Ovary (tissue), 7 donors: ENCODE measurements at regions not wholly inside any gene's neighbourhood (a gene's known extent, or its start where the extent isn't known, plus 50 kb on each side); places are given as distances from the start of the nearest gene placed in this dataset.

Experiments used
- DNase-seq, 5 donors: peaks; one replicate each; pipeline ENCODE4 v3.0.0-alpha.2; 2019 to 2020
- H3K27ac ChIP-seq, 2 donors: fragments of 200-600 bp; one replicate each; pipeline versions ENCODE4 v1.5.1 to v1.8.0; 2019 to 2022
- H3K27me3 ChIP-seq: fragments of 200-600 bp; one replicate; pipeline ENCODE4 v1.8.0; 2022
- H3K36me3 ChIP-seq: fragments of 200-600 bp; sonication (generic); one replicate; pipeline ENCODE4 v1.5.1; 2019
- H3K4me1 ChIP-seq: one replicate; pipeline ENCODE4 v1.8.1; 2013; ENCODE audit warnings: mild to moderate bottlenecking, moderate library complexity; ENCODE audit not compliant: insufficient read depth
- H3K4me3 ChIP-seq: fragments of 200-600 bp; sonication (generic); one replicate; pipeline ENCODE4 v1.5.1; 2017
- H3K9me3 ChIP-seq, 2 donors: fragments of 200-600 bp in 1 of 2; sonication (generic) in 1 of 2; one replicate each; pipeline versions ENCODE4 v1.5.1 to v1.8.1; 2013 to 2019; ENCODE audit warnings: mild to moderate bottlenecking in 1 of 2, moderate library complexity in 1 of 2
- CTCF ChIP-seq, 3 donors: fragments of 450-650 bp in 2 of 3; fragments of 200-600 bp in 1 of 3; IDR thresholded peaks; one replicate each; pipeline versions ENCODE4 v1.5.1 to v1.8.0; 2016 to 2022; ENCODE audit warnings: antibody characterized with exemption in 3 of 3, mild to moderate bottlenecking in 1 of 3
- EP300 ChIP-seq: sonication (generic); formaldehyde crosslinking; IDR thresholded peaks from one replicate; pipeline ENCODE4 v1.6.1; 2017; ENCODE audit warnings: antibody characterized with exemption
- POLR2A ChIP-seq: fragments of 450-650 bp; IDR thresholded peaks from one replicate; pipeline ENCODE4 v1.6.1; 2017; ENCODE audit warnings: antibody characterized with exemption, mild to moderate bottlenecking, moderate library complexity
- WGBS, 3 donors: extraction: QIAGEN DNeasy Blood & Tissue Kit in 1 of 3; methylation state at CpG; one replicate each; pipeline versions ENCODE4 v1.1.5 to v1.1.7; 2013 to 2017; 5-methylcytosine and 5-hydroxymethylcytosine counted together
- intact Hi-C, 4 donors: fragments of 100-400 bp; cut with DNase I; formaldehyde crosslinking; loops; one replicate each; pipeline versions ENCODE4 v1.11.0 to v1.15.1; 2022 to 2023
- donor health status: DM: no; HTN: no; CAD: no; lungs with moderate emphysema.
- donor health status: DM: no; HTN: no; CAD: no.
- donor health status: Bipolar disorder and iron deficiency.
- donor health status: DM: no; HTN: no; CAD: no.
- donor health status: DM: yes; HTN: yes; CAD: no.

- DNase-seq, result no peak
- Histone ChIP-seq H3K27ac (no peak overlapping the region), H3K36me3 (no peaks in the 10 kb centered on the region), H3K9me3 (no peaks in the 10 kb centered on the region), H3K4me1 (no peaks in the 10 kb centered on the region), H3K27me3 (no peaks in the 10 kb centered on the region), H3K4me3 (no peak overlapping the region)
- no peak for TF ChIP-seq POLR2A
- no peak for TF ChIP-seq EP300
- no peak for TF ChIP-seq CTCF (IDR thresholded peaks at IDR 0.05)
- intact Hi-C loops, result no loop called here
- 88 to 95% (median 91%) methylated on average over 3 of the region's 3 CpGs for WGBS, 3 donors
These were observed 112.7 kb upstream of the TNFAIP3 start for GRCh38 chr6:137754366-137754765.

DNA sequence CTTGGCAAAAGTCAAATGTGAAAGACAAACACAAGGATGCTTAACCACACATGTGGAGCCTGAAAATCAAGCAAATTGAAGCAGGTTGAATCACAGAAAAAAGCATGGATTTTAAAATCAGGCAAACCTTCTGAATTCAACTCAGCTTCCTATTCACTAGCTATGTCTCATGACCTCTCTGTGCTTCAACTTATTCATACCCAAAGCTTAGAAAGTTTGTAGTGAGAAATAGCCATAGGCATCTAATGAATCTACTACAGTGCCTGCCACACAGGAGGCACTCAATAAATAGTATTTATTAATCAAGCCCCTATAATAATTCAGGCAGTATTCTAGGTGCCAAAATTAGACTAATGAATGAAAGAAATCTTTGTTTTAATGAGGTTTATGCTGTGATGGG is 112.2 kb upstream of the TNFAIP3 start:
- Histone ChIP-seq H3K27ac (no peak overlapping the region), H3K27me3 (no peaks in the 10 kb centered on the region), H3K4me1 (no peaks in the 10 kb centered on the region), H3K9me3 (no peaks in the 10 kb centered on the region), H3K36me3 (no peaks in the 10 kb centered on the region), H3K4me3 (no peak overlapping the region)
- no peak for DNase-seq
- intact Hi-C loops, result no loop called here
- TF ChIP-seq EP300, result no peak
- TF ChIP-seq CTCF (IDR thresholded peaks at IDR 0.05), result no peak
- TF ChIP-seq POLR2A, result no peak

DNA sequence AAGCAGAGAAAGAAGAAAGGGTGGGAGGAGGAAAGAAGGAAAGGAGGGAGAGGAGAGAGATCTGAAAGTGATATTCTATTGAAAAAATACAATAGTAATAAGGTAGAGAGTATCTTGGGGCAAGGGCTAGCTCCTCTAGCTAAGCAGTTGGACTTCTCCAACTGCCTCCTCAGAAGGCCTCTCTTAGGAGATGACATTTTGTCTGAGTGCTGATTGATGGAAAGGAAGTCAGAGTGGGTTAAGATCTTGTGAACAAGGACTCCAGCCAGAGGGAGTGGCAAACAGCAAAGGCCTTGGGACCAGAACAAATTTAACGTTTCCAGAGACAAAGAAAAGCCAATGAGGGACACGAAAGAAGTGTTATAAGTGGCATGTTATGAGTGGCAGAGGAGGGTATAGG is 111.8 kb upstream of the TNFAIP3 start:
- no peaks in the 10 kb centered on the region for H3K36me3 ChIP-seq

GRCh38 chr6:137756788-137757187 is 110.3 kb upstream of the TNFAIP3 start:
- TF ChIP-seq EP300 (no peak), CTCF (IDR thresholded peaks at IDR 0.05) (no peak), POLR2A (no peak)
- Histone ChIP-seq H3K4me3 (no peak overlapping the region), H3K4me1 (no peaks in the 10 kb centered on the region), H3K9me3 (no peaks in the 10 kb centered on the region), H3K36me3 (no peaks in the 10 kb centered on the region), H3K27ac (no peak overlapping the region), H3K27me3 (no peaks in the 10 kb centered on the region)
- DNase-seq, result no peak
- intact Hi-C loops, result no loop called here
- 87 to 98% (median 96%) methylated on average over 3 of the region's 3 CpGs for WGBS, 3 donors

More for the DNA sequence above, 111.8 kb upstream of the TNFAIP3 start:
- H3K27ac ChIP-seq, result no peak overlapping the region
- WGBS, 3 donors, result 72 to 82% (median 76%) methylated on average over 2 of the region's 2 CpGs
- no peaks in the 10 kb centered on the region for H3K9me3 ChIP-seq
- H3K27me3 ChIP-seq, result no peaks in the 10 kb centered on the region
- H3K4me3 ChIP-seq, result no peak overlapping the region
- intact Hi-C loops, result no loop called here
- TF ChIP-seq EP300 (no peak), POLR2A (no peak), CTCF (IDR thresholded peaks at IDR 0.05) (no peak)
- H3K4me1 ChIP-seq, result no peaks in the 10 kb centered on the region
- DNase-seq, result no peak

- Histone ChIP-seq H3K4me1 (no peaks in the 10 kb centered on the region), H3K27ac (no peak overlapping the region), H3K27me3 (no peaks in the 10 kb centered on the region), H3K4me3 (no peak overlapping the region), H3K9me3 (no peaks in the 10 kb centered on the region), H3K36me3 (no peaks in the 10 kb centered on the region)
- DNase-seq, result no peak
- intact Hi-C loops, result no loop called here
- 88 to 100% (median 96%) methylated on average over 1 of the region's 1 CpG for WGBS, 3 donors
- TF ChIP-seq POLR2A (no peak), CTCF (IDR thresholded peaks at IDR 0.05) (no peak)
These were observed 108.4 kb upstream of the TNFAIP3 start for GRCh38 chr6:137758661-137759060.
